ENCODE measurements at regions not wholly inside any gene's neighbourhood (a gene's known extent, or its start where the extent isn't known, plus 50 kb on each side); places are given as distances from the start of the nearest gene placed in this dataset.

- DNase-seq (ENCODE audit: low read depth in 2 of 2), result no peak
These were observed 1046.6 kb downstream of the TBC1D22A start for GRCh38 chr22:47808886-47809620.

DNA sequence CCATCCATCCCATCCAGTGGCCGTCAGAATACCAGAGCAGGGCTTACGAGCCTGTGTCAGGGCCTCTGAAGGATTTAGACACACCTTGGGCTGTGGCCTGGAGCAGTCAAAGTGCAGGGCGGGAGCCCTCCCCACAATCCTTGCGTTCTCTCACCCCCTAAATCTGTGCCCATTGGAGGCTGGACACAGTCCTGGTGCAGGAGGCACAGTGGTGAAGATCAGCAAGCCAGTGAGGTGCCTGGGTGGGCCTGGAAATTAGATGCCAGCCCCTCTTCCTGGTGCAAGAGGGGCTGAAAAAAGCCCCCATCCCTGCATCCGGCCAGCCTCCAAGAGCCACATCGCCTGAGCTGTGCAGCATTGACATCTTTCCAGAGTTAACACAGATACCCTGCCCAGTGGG is 1045.8 kb downstream of the TBC1D22A start:
- DNase-seq (ENCODE audit: low read depth in 2 of 2), result no peak

DNA sequence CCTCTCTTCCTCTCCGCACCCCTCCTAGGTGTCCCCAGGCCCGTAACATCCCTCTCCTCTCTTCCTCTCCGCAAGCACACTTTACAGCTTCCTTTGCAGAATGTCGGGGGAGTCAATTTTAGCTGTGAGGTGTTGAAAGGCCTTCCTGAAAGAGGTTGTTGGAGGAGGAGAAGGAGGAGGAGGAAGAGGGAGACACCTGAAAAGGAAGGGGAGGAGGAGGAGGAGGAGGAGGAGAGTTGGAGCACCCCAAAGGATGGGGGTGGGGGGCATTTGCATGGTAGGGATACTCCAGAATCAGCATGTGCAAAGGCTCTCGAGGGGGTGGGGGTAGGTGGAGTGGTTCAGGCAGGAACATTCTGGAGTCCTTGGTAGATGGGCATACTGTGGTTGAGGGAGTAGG is 1045.1 kb downstream of the TBC1D22A start:
- no peak for DNase-seq (ENCODE audit: low read depth in 2 of 2)

GRCh38 chr22:47806894-47807293 is 1044.4 kb downstream of the TBC1D22A start:
- no peak for DNase-seq (ENCODE audit: low read depth in 2 of 2)

DNA sequence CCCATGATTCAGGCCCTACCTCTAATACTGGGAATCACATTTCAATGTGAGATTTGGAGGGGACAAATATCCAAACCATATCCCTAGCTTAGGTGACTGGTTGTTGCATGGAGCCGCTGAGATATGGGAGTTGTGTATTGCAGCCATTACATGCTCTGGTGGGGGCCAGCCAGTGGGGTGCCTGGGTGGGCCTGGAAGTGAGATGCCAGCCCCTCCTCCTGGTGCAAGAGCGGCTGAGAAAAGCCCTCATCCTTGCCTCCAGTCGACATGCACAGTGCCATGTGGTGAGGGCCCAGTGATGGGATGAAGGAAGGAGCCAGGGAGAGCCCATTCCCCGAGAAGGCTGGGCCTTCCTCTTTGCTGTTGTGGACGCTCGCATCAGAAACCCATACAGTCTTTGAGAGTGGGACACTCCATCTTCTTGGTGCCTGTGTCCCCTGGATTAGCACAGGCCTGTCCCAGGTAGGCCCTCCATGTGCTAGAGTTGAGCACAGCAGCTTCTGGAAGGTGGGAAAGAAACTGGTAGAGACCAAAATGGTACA is 1043.0 kb downstream of the TBC1D22A start:
- no peak for DNase-seq (ENCODE audit: low read depth in 2 of 2)

GRCh38 chr22:47804281-47804680 is 1041.8 kb downstream of the TBC1D22A start:
- no peak for DNase-seq (ENCODE audit: low read depth in 2 of 2)

GRCh38 chr22:47802421-47802820 is 1040.0 kb downstream of the TBC1D22A start:
- DNase-seq (ENCODE audit: low read depth in 2 of 2), result no peak

GRCh38 chr22:47801541-47802245 is 1039.2 kb downstream of the TBC1D22A start:
- DNase-seq (ENCODE audit: low read depth in 2 of 2), result no peak

GRCh38 chr22:47798229-47798628 is 1035.8 kb downstream of the TBC1D22A start:
- no peak for DNase-seq (ENCODE audit: low read depth in 2 of 2)

DNA sequence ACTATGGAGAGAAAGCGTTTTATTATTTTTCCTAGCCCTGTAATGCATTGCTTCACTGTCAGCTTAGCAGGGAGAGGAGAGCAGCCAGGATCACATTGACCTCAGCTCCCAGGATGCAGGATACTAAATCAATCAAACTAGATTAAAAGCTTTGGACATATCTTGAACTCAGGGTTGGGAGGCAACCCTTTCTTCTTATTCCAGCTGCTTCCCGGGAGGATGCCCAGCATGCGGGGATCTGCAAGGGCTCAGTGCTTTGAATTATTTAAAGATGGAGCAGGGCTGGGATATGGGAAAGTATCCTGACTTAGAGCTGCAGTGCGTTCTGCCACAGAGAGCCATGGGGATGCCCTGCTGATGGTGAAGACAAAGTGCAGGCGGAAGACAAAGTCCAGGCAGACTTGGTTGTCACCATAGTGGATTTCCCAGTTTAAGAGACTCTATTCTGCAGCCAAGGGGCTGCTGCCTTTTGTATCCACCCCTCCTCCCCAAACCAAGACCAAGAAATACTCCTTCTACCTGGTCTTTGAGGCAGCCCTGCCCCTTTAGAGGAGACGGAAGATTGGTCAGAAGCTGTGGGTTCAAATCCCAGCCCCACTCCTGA is 1035.0 kb downstream of the TBC1D22A start:
- DNase-seq (ENCODE audit: low read depth in 2 of 2), result no peak

- DNase-seq (ENCODE audit: low read depth in 2 of 2), result no peak
These were observed 1033.9 kb downstream of the TBC1D22A start for GRCh38 chr22:47796128-47796908.

DNA sequence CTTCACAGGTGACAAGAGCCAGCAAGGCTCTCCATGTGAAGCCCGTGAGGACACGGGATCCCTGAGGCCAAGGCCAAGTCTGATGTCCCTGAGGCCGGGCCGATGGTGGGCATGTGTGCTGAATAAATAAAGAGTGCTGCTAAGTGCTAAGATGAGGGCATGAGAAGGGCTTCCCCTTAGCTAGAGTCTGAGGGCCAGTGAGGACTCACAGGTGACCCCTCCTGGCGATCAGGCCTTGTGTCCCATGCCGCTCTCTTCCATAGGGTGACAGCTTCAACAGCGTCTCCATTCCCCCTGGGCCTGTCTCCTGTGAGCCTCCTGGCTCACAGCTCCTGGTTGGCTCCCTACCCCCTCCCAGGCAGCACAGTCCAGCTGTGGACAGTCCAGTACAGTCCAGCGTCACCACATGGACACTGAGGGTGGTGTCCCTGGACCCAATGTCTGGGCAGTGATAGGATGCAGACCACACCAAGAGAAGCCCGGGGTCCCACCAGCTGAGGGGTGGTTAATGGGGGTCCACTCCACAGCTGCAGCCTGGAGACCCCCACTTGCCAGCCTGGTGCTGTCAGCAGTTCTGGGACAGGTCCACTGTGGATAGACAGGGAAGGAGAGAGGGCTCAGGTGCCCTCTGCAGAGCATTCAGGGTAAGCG is 1033.2 kb downstream of the TBC1D22A start:
- no peak for DNase-seq (ENCODE audit: low read depth in 2 of 2)

GRCh38 chr22:47794851-47795250 is 1032.4 kb downstream of the TBC1D22A start:
- no peak for DNase-seq (ENCODE audit: low read depth in 2 of 2)

- DNase-seq (ENCODE audit: low read depth in 2 of 2), result no peak
These were observed 1031.1 kb downstream of the TBC1D22A start for GRCh38 chr22:47793304-47794101.

DNA sequence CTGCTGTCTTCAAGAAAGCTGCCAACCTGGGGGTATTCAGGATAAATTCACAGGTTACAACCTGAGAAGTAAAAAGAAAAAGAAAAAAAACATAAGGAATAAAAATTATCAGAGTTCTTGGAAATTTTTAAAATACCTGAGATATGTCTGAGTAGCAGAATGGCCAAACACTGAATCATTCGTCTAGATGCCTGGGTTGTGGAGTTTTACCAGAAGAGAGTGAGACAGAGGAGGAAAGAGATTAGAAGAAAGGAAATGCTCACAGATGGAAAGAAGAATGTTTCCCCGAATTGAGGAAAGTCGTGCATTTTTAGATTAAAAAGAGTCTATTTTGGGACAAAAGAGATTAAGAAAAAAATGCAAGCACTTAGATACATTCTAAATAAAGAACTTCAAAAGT is 1026.7 kb downstream of the TBC1D22A start:
- no peak for DNase-seq (ENCODE audit: low read depth in 2 of 2)

DNA sequence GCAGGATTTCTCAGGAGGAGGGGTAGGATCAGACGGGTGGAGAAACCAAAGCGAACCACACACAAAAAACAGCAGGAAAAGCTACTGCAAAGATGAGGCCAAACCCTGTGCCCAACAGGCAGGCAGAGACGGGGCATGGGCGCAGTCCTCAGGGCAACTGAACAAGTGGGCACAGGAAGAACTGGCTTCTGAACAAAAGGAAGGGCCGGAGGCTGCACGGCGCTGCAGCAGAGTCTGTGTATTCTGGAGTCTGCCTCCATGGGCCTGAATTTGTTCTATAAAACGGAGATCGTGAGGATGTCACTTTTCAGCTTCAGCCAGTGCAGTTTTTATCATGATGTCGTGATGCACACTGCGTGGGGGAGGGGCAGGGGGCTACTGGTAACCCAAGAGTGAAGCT is 1026.0 kb downstream of the TBC1D22A start:
- DNase-seq (ENCODE audit: low read depth in 2 of 2), result no peak

DNA sequence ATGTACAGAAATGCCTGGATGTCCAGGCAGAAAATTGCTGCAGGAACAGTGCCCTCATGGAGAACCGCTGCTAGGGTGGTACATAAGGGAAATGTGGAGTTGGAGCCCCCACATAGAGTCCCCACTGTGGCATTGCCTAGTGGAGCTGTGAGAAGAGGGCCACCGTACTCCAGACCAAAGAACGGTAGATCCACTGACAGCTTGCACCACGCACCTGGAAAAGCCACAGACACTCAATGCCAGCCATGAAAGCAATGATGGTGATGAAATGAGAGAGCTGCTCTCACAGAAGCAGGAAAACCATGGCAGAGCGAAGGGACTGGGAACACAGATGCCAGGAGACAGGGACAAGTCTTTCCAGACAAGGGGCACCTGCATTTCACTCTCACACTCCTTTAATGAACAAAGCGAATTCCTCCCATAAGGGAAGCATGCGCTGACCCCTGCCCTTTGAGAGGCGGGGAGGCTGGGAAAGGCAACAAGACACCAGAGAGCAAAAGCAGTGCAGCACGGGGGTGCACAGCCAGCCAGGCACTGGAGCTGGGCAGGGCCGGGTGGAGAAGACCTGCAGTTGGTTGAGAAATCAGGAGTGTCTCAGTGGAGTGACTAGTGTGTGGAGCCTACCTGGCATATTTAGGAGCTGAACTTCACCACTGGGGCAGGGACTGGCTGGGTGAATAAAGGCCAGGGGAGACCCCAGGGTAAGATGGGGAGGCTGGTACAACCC is 1025.2 kb downstream of the TBC1D22A start:
- no peak for DNase-seq (ENCODE audit: low read depth in 2 of 2)

GRCh38 chr22:47786650-47787290 is 1024.3 kb downstream of the TBC1D22A start:
- no peak for DNase-seq (ENCODE audit: low read depth in 2 of 2)

DNA sequence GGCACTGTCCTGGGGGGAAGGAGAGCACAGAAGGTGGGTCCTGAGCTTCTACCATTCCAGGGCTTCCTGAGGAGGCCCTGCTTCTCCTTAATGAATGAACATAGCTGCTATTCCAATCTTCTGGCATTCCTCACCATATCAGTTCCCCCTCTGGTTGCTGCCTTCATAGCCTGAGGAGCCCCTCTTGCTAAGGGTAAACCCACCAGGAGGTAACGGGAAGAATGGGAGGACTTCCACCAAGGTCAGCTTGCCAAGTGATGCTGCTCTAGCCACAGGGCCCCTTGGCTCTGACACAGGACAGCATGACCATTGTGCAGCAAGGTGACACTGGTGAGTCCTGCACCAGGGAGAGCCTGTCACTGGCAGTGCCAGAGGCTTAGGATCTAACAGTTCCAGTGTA is 1022.5 kb downstream of the TBC1D22A start:
- DNase-seq (ENCODE audit: low read depth in 2 of 2), result no peak
